ENCODE measurements at regions not wholly inside any gene's neighbourhood (a gene's known extent, or its start where the extent isn't known, plus 50 kb on each side); places are given as distances from the start of the nearest gene placed in this dataset.

DNA sequence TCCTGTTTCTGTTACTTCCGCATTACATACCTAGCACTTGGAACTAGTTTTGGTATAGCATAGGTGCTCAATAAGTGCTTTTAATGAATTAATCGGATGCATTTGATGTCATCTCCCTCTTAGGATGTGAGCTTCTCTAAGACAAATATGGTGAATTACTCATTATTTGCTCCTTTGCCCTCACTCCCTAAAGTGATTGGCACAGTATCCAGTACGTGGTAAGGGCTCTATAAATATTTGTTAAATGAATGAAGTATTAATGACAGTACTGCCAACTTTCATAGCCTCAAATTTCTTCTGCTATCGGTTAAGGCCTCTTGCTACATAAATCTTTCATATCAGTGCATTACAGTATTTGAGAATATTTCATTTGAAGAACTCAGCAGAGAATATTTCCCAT is 75.9 kb upstream of the ARID5B start:
- TF ChIP-seq, protein P1, sequence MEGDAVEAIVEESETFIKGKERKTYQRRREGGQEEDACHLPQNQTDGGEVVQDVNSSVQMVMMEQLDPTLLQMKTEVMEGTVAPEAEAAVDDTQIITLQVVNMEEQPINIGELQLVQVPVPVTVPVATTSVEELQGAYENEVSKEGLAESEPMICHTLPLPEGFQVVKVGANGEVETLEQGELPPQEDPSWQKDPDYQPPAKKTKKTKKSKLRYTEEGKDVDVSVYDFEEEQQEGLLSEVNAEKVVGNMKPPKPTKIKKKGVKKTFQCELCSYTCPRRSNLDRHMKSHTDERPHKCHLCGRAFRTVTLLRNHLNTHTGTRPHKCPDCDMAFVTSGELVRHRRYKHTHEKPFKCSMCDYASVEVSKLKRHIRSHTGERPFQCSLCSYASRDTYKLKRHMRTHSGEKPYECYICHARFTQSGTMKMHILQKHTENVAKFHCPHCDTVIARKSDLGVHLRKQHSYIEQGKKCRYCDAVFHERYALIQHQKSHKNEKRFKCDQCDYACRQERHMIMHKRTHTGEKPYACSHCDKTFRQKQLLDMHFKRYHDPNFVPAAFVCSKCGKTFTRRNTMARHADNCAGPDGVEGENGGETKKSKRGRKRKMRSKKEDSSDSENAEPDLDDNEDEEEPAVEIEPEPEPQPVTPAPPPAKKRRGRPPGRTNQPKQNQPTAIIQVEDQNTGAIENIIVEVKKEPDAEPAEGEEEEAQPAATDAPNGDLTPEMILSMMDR (conservative IDR thresholded peaks at IDR 0.05 in 1 of 2, IDR thresholded peaks at IDR 0.05 in 1 of 2; ENCODE audit: extremely low read depth in 1 of 2, insufficient read depth in 1 of 2, low read depth in 1 of 2, low read length in 2 of 2): no peak
- TF ChIP-seq EZH2 (IDR thresholded peaks at IDR 0.05; ENCODE audit: borderline replicate concordance, low read length): no peak
